Central memory CD4-positive, alpha-beta T cell (primary cell): ENCODE measurements at regions not wholly inside any gene's neighbourhood (a gene's known extent, or its start where the extent isn't known, plus 50 kb on each side); places are given as distances from the start of the nearest gene placed in this dataset.

Source experiments
- DNase-seq: peaks from one replicate; pipeline ENCODE4 v3.0.0; 2022

- DNase-seq = no peak
Observed at GRCh38 chr20:42020316-42020715, 402.1 kb upstream of the CHD6 start.

GRCh38 chr20:42018979-42019378 lies 400.8 kb upstream of the CHD6 start:
- no peak for DNase-seq

- no peak for DNase-seq
Observed at GRCh38 chr20:42010090-42010489, 391.9 kb upstream of the CHD6 start.

- no peak for DNase-seq
Observed at GRCh38 chr20:42007251-42007650, 389.1 kb upstream of the CHD6 start.

GRCh38 chr20:42005211-42005610 lies 387.0 kb upstream of the CHD6 start:
- DNase-seq = no peak

GRCh38 chr20:42003380-42003779 lies 385.2 kb upstream of the CHD6 start:
- DNase-seq = no peak

GRCh38 chr20:41998539-41999341 lies 380.6 kb upstream of the CHD6 start:
- DNase-seq = no peak

GRCh38 chr20:41996951-41997350 lies 378.8 kb upstream of the CHD6 start:
- DNase-seq = no peak

- DNase-seq = no peak
Observed at GRCh38 chr20:41992481-41992880, 374.3 kb upstream of the CHD6 start.

GRCh38 chr20:41991412-41991811 lies 373.2 kb upstream of the CHD6 start:
- no peak for DNase-seq

GRCh38 chr20:41989935-41990635 lies 371.9 kb upstream of the CHD6 start:
- DNase-seq = no peak

- DNase-seq = no peak
Observed at GRCh38 chr20:41989039-41989679, 371.0 kb upstream of the CHD6 start.

GRCh38 chr20:41984031-41984430 lies 365.9 kb upstream of the CHD6 start:
- DNase-seq = no peak

- DNase-seq = no peak
Observed at GRCh38 chr20:41983159-41983558, 365.0 kb upstream of the CHD6 start.

- no peak for DNase-seq
Observed at GRCh38 chr20:41981746-41982145, 363.6 kb upstream of the CHD6 start.

GRCh38 chr20:41978875-41979274 lies 360.7 kb upstream of the CHD6 start:
- DNase-seq = no peak

- DNase-seq = no peak
Observed at GRCh38 chr20:41978246-41978790, 360.1 kb upstream of the CHD6 start.

- DNase-seq = no peak
Observed at GRCh38 chr20:41969656-41970055, 351.5 kb upstream of the CHD6 start.

GRCh38 chr20:41960166-41960565 lies 342.0 kb upstream of the CHD6 start:
- no peak for DNase-seq

GRCh38 chr20:41958391-41958790 lies 340.2 kb upstream of the CHD6 start:
- DNase-seq = no peak

GRCh38 chr20:41956338-41957074 lies 338.3 kb upstream of the CHD6 start:
- DNase-seq = no peak

- DNase-seq = no peak
Observed at GRCh38 chr20:41952166-41952565, 334.0 kb upstream of the CHD6 start.

GRCh38 chr20:41951615-41952014 lies 333.4 kb upstream of the CHD6 start:
- DNase-seq = no peak
